ENCODE measurements at regions not wholly inside any gene's neighbourhood (a gene's known extent, or its start where the extent isn't known, plus 50 kb on each side); places are given as distances from the start of the nearest gene placed in this dataset.

DNA sequence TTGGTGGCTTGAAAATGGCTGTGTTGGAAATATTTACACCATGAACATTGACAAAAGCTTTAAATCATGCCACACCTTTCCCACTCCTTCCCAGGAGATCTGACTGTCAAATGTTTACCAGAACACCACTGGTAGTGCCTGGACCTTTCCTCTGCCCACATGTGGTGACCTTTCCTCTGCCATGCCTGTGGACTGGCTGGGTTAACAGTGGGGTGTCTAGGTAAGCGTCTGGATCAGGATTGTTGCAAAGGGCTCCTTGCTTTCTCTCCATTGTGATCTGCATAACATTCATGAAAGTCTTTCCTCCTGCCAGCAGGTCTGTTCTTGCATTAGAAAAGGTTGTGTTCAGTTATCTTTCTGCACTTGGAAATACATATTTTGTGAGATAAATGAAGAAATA is 572.7 kb downstream of the DHX35 start:
- TF ChIP-seq, protein P1, sequence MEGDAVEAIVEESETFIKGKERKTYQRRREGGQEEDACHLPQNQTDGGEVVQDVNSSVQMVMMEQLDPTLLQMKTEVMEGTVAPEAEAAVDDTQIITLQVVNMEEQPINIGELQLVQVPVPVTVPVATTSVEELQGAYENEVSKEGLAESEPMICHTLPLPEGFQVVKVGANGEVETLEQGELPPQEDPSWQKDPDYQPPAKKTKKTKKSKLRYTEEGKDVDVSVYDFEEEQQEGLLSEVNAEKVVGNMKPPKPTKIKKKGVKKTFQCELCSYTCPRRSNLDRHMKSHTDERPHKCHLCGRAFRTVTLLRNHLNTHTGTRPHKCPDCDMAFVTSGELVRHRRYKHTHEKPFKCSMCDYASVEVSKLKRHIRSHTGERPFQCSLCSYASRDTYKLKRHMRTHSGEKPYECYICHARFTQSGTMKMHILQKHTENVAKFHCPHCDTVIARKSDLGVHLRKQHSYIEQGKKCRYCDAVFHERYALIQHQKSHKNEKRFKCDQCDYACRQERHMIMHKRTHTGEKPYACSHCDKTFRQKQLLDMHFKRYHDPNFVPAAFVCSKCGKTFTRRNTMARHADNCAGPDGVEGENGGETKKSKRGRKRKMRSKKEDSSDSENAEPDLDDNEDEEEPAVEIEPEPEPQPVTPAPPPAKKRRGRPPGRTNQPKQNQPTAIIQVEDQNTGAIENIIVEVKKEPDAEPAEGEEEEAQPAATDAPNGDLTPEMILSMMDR (IDR thresholded peaks at IDR 0.05), result no peak
- TF ChIP-seq POLR2A (IDR thresholded peaks at IDR 0.05), result no peak
- TF ChIP-seq POLR2AphosphoS5 (IDR thresholded peaks at IDR 0.05), result no peak

All from sigmoid colon (tissue), 4 donors.